ENCODE measurements at regions not wholly inside any gene's neighbourhood (a gene's known extent, or its start where the extent isn't known, plus 50 kb on each side); places are given as distances from the start of the nearest gene placed in this dataset.

DNA sequence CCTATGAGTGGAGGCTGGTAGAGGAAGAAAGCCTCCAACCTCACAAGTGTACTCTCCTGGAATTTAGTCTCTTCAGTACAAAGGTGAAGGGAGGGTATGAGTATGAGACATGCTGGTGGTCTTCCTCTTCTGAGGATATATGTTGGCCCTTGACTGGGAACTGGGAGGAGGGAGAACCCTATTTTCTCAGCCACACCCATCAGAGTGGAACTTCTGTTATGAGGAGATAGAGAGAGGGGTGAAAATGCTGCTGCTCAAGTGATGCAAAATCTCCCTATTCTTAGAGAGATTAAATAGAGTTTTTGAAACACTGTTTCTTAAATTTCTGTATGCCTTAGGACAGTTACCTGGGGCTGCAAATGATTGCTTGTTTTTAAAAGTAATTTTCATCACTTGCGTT lies 203.4 kb upstream of the PRR16 start:
- H3K4me3 ChIP-seq (replicated peaks; ENCODE audit: low read depth, low read length), result no peak overlapping the region
- DNase-seq (ENCODE audit: extremely low read depth, insufficient read length), result no peak
- H3K27me3 ChIP-seq (replicated peaks; ENCODE audit: control insufficient read depth, insufficient read depth, low read length), result no peaks in the 10 kb centered on the region
- no peaks in the 10 kb centered on the region for H3K36me3 ChIP-seq (ENCODE audit: control insufficient read depth, insufficient read depth, low read length)
- TF ChIP-seq CTCF (IDR thresholded peaks at IDR 0.05; ENCODE audit: insufficient read depth, low read length, poor library complexity, severe bottlenecking), result no peak

DNA sequence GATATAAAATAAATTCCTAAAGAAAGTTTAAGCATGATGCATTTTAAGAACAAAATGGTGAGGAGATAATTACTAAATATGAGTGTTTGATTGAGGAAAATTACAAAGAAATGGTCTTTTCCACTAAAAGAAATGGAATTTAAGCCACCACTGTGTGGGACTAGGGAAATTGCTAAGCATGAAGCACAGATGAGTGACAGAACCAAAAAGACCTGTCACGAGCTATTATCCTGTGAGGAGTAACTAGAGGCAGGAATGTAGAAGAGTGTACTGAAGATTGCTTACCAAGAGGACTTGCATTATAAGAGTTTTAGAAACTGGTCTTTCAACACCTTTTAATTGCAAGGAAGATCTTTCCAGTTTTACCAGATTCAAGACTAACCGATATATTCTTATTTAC lies 193.6 kb upstream of the PRR16 start:
- TF ChIP-seq CTCF (IDR thresholded peaks at IDR 0.05; ENCODE audit: insufficient read depth, low read length, poor library complexity, severe bottlenecking), result no peak
- Histone ChIP-seq H3K4me3 (replicated peaks; ENCODE audit: low read depth, low read length) (no peak overlapping the region), H3K27me3 (replicated peaks; ENCODE audit: control insufficient read depth, insufficient read depth, low read length) (no peaks in the 10 kb centered on the region), H3K36me3 (ENCODE audit: control insufficient read depth, insufficient read depth, low read length) (no peaks in the 10 kb centered on the region)
- no peak for DNase-seq (ENCODE audit: extremely low read depth, insufficient read length)

GRCh38 chr5:120293796-120294195 lies 170.3 kb upstream of the PRR16 start:
- TF ChIP-seq CTCF (IDR thresholded peaks at IDR 0.05; ENCODE audit: insufficient read depth, low read length, poor library complexity, severe bottlenecking), result no peak
- DNase-seq (ENCODE audit: extremely low read depth, insufficient read length), result no peak
- Histone ChIP-seq H3K36me3 (ENCODE audit: control insufficient read depth, insufficient read depth, low read length) (no peaks in the 10 kb centered on the region), H3K27me3 (replicated peaks; ENCODE audit: control insufficient read depth, insufficient read depth, low read length) (no peaks in the 10 kb centered on the region), H3K4me3 (replicated peaks; ENCODE audit: low read depth, low read length) (no peak overlapping the region)

DNA sequence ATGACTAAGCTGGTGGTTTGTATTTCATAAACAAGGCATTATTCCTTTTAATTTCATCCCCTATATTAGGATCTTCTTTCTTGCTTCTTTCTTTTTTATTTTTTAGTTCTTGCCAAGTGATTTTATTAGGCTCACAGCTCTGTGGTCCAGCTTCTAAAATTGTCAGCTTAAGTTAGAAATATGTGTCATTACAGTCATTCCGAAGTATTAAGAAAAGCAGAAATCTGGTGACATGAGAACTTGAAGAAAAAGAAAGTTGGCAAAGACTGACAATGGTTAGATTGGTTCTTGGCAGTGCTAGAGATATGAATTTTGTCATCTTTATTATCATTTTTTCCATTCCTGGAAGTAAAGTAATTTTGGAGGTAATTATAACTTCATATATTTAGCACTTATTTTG lies 166.5 kb upstream of the PRR16 start:
- H3K27me3 ChIP-seq (replicated peaks; ENCODE audit: control insufficient read depth, insufficient read depth, low read length), result no peaks in the 10 kb centered on the region
- no peak for TF ChIP-seq CTCF (IDR thresholded peaks at IDR 0.05; ENCODE audit: insufficient read depth, low read length, poor library complexity, severe bottlenecking)
- no peak overlapping the region for H3K4me3 ChIP-seq (replicated peaks; ENCODE audit: low read depth, low read length)
- no peaks in the 10 kb centered on the region for H3K36me3 ChIP-seq (ENCODE audit: control insufficient read depth, insufficient read depth, low read length)
- DNase-seq (ENCODE audit: extremely low read depth, insufficient read length), result no peak

GRCh38 chr5:120298981-120299380 lies 165.1 kb upstream of the PRR16 start:
- H3K36me3 ChIP-seq (ENCODE audit: control insufficient read depth, insufficient read depth, low read length), result no peaks in the 10 kb centered on the region
- no peak overlapping the region for H3K4me3 ChIP-seq (replicated peaks; ENCODE audit: low read depth, low read length)
- no peak for TF ChIP-seq CTCF (IDR thresholded peaks at IDR 0.05; ENCODE audit: insufficient read depth, low read length, poor library complexity, severe bottlenecking)
- no peak for DNase-seq (ENCODE audit: extremely low read depth, insufficient read length)
- H3K27me3 ChIP-seq (replicated peaks; ENCODE audit: control insufficient read depth, insufficient read depth, low read length), result no peaks in the 10 kb centered on the region

GRCh38 chr5:120304663-120305062 lies 159.4 kb upstream of the PRR16 start:
- Histone ChIP-seq H3K27me3 (replicated peaks; ENCODE audit: control insufficient read depth, insufficient read depth, low read length) (no peaks in the 10 kb centered on the region), H3K4me3 (replicated peaks; ENCODE audit: low read depth, low read length) (no peak overlapping the region), H3K36me3 (ENCODE audit: control insufficient read depth, insufficient read depth, low read length) (no peaks in the 10 kb centered on the region)
- DNase-seq (ENCODE audit: extremely low read depth, insufficient read length), result no peak
- no peak for TF ChIP-seq CTCF (IDR thresholded peaks at IDR 0.05; ENCODE audit: insufficient read depth, low read length, poor library complexity, severe bottlenecking)

All from GM06990 (cell line).